ENCODE measurements at regions not wholly inside any gene's neighbourhood (a gene's known extent, or its start where the extent isn't known, plus 50 kb on each side); places are given as distances from the start of the nearest gene placed in this dataset.

GRCh38 chr6:163834226-163834970 is 419.9 kb downstream of the QKI start:
- no peak for DNase-seq (ENCODE audit: low read depth)

DNA sequence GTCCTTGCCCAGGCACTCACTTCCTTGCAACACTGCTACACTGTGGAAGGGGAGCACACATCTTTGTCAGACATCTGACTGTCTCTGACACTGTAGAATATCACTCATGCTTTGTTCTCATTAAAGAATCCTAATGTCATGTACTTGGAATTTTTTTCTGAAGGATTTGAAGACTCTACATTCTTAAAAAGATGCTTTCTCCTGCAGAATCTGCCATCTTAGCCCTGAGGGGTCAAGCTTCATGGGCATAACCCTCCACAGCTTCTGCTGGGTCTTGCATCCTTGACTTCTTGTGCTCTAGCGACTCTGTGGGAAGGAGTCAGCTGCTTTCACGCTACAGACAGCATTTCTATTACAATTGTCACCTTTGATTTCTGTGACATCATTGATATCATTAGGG is 417.2 kb downstream of the QKI start:
- no peak for DNase-seq (ENCODE audit: low read depth)

DNA sequence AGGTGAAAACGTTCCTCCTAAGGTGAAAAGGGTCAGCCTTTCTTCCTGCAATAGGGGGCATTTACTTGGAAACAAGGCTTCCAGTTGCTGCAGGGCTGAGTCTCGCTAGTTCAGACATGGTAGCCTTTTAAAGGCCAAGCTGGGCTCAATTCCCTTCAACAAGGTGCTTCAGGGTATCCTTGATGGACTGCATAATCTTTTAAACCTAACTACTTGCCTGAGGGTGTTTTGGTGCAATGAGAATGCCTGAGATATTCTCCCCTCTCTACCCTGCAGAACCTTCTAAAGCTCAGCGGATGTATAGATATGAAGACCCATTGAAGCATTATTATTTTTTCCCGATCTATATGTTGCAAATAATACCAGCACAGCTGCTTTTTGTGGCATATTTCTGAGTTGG is 416.1 kb downstream of the QKI start:
- DNase-seq (ENCODE audit: low read depth) = no peak

GRCh38 chr6:163828038-163828795 is 413.7 kb downstream of the QKI start:
- no peak for DNase-seq (ENCODE audit: low read depth)

- no peak for DNase-seq (ENCODE audit: low read depth)
These were observed 412.6 kb downstream of the QKI start for GRCh38 chr6:163827143-163827542.

- no peak for DNase-seq (ENCODE audit: low read depth)
These were observed 412.1 kb downstream of the QKI start for GRCh38 chr6:163826629-163827028.

- DNase-seq (ENCODE audit: low read depth) = no peak
These were observed 410.5 kb downstream of the QKI start for GRCh38 chr6:163825033-163825432.

- DNase-seq (ENCODE audit: low read depth) = no peak
These were observed 409.1 kb downstream of the QKI start for GRCh38 chr6:163823577-163823976.

DNA sequence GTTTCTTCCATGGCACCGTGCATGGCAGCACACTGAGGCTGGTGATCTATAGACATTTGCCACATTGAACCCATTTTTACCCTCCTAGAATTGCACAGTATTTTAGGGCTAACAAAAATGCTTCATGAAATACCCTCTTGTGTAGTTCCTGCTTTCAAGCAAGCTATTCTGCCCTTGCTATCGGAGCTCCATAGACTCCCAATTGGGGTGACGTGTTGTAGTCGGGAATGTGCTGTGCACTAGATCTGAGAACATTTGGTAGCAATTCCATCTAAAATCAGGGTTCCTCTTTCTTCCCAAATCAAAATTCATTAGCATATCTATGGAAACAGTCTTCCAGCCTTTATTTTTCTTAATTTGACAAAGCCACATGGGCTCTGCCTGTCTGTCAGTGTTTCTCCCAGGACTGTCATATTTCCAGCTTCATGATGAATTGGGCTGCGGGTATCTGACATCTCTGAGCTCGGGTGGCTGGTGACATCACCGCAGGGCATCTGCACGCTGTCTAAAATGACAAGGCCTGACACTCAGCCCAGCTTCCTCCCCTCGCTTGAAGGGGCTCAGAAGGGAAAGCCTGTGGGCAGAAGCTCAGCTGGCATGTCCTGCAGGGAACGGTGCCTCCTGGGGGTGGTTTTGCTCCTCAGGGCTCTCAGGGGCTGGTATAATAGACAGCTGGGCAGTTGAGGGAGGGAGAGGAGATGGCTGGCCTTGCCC is 406.4 kb downstream of the QKI start:
- DNase-seq (ENCODE audit: low read depth) = no peak

DNA sequence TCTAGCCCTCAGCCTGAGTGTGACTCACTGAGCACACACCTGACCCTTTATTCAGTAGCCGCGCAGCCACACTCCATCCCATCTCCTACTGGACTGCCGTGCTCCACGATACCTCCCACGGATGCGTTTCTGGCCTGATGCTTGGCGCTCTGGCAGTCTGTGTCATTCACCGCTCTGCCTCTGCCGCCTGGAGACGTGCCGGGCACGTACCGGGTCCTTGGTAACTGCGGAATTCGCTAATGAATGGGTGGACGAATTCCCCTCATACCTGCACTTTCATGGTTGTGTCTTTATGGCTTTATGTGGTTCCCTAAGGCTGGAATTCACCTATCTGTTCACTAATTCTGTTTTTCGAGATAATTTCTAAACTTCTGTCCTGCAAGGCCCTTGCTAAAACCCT is 405.7 kb downstream of the QKI start:
- DNase-seq (ENCODE audit: low read depth) = no peak

- no peak for DNase-seq (ENCODE audit: low read depth)
These were observed 404.2 kb downstream of the QKI start for GRCh38 chr6:163818719-163819118.

DNA sequence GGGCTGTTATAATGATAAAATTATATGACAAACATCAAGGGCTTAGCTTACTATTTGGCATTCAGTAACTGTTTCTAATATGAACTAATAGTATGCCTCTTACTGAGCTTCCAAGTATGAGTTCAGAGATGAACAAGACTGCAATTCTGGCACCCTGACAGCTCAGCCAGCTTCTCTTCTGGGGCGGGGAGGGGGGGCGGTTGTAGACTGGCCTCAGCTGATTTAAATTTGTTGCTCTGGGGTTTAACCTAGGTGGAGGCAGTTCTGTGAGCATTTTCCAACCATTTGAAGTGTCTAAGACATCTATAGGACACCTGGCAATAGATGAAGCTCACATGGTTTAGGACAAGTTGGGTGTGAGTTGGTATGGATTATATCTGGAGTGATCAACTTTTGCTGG is 401.9 kb downstream of the QKI start:
- DNase-seq (ENCODE audit: low read depth) = no peak

DNA sequence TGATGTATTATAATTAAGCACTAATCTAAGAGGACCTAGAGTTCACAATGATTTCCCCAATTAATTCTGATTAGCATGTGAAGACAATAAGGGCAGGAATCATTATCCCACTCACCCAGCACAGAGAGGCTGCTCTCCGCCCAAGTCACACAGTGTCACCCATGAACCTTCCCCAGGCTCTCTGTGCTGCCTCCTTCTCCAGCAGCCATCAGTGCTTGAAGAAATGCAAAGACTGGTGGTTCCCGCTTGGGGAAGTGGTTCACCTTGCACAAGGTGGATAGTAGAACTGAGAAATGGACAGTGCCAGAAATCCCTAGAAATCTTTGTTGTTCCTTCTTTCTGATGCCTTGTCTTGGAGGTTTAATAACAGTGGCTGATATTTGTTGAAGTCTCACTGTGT is 401.3 kb downstream of the QKI start:
- no peak for DNase-seq (ENCODE audit: low read depth)

GRCh38 chr6:163814494-163815364 is 400.2 kb downstream of the QKI start:
- no peak for DNase-seq (ENCODE audit: low read depth)

GRCh38 chr6:163813979-163814493 is 399.5 kb downstream of the QKI start:
- no peak for DNase-seq (ENCODE audit: low read depth)

DNA sequence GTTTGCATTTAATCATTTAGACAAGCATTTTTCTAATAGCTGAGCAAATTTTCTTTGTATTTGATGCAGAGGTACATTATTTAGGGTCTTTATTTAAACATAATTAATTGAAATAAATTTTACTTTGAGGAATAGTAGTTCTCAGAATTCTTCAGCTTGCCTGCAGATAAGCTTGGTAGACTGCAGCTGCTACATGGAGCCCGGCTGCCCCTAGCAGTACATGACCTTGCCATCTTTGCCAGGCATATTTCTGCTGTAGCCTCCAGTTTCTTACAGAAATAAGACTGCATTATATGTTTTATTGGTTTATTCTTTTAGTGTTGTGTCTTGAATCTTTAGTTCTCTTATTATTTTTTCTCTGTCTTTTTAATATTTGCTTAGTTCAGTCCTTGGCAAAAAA is 396.8 kb downstream of the QKI start:
- no peak for DNase-seq (ENCODE audit: low read depth)

GRCh38 chr6:163809364-163809763 is 394.8 kb downstream of the QKI start:
- no peak for DNase-seq (ENCODE audit: low read depth)

DNA sequence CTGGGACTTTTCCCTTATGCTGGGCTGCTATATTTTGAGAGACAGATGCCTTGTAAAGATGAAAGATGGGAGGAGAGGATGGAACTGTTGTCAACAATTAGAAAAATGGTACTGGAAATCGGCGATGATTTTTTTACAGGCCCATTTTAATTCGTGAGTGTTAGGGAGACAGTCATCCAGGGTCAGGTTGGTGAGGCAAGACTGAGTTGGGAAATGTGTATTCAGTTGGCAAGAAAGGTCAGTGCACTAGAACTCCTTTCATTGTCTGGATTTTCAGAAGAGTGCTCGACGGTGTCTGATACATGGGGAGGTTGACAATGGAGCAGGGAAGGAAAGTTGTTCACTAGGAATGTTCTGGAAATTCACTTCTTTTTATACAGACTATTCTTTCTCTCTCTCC is 394.4 kb downstream of the QKI start:
- DNase-seq (ENCODE audit: low read depth) = no peak

DNA sequence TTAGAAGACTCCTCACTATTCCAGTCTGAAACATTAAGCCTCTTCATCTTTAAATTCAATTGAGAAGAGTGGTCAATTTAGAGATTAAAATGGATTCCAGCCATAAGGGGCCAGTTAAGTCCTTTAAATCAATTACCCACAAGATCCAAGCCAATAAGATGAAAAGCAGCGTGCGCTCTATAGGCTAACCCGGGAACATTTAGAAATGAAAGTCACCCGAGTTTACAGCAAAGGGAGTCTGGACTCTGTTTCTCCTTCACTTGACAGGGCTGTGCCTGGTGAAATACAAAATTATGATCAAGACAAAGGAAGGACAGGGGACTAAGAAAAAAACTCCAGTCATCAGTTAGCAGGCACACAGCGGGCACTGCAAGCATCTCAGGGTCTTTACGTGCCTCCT is 393.7 kb downstream of the QKI start:
- DNase-seq (ENCODE audit: low read depth) = no peak

DNA sequence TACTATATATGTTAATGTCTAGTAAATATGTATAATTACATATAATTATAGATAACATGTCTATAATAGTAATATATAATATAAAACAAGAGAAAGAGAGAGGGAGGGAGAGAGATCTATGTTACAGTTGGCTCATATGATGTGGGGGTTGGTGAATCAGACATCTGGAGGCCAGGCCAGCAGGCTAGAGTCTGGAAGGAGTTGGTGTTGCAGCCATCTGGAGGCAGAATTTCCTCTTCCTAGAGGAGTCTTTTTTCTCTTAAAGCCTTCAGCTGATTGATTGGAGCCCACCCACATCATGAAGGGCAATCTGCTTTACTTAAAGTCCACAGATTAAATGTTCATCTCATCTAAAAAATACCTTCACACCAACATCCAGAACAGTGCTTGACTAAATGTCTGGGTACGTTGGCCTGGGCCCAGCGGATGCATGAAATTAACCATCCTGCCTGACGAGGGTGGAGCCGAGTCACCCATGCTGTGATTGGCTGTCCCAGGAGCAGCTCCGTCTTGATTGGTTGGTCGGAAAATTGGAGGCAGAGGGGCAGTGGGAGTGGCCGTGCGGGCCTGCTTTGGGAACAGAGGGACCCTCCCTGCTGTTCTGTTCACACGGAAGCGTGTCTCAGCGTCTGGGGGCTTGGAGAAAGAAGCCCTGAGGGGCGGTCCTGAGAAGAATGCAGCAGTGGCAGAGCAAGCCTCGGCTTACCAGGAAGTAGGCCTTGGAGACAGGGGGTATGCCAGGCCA is 392.4 kb downstream of the QKI start:
- no peak for DNase-seq (ENCODE audit: low read depth)

DNA sequence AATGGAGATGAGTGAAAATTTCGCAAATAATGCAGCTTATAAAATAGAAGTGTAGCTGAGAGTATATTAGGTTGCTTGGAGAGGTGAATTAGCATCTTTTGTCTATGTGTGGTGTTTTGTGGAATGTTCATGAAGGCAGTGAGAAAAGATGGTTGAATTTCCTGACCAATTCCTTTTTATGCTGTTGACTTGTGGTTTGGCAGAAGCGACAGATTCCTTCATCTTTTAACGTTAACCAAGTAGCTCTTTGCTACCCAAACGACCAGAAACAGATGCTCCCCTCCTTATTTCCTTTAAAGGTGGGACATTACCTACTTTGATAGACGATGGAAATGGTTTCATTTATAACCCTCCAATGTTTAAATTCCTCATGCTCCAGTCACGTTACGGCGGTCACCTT is 390.5 kb downstream of the QKI start:
- DNase-seq (ENCODE audit: low read depth) = no peak

Measured in T-helper 22 cell (primary cell).